ENCODE measurements at regions not wholly inside any gene's neighbourhood (a gene's known extent, or its start where the extent isn't known, plus 50 kb on each side); places are given as distances from the start of the nearest gene placed in this dataset.

- H3K9ac ChIP-seq (ENCODE audit: low read length in 3 of 3): no peak overlapping the region
- H3K36me3 ChIP-seq (ENCODE audit: control insufficient read depth in 2 of 3, insufficient read depth in 3 of 3, low read length in 3 of 3): no peaks in the 10 kb centered on the region
- peaks cover 0 to 3% (median 0%) of the 10 kb centered on the region in 3 donors for H3K9me3 ChIP-seq (ENCODE audit: control insufficient read depth in 2 of 3, insufficient read depth in 1 of 3, low read length in 3 of 3)
- H3K27ac ChIP-seq (ENCODE audit: low read depth in 2 of 2, low read length in 2 of 2): no peak overlapping the region
- intact Hi-C loops (cut with DNase I): no loop called here
- DNase-seq: no peak
- no peak for FAIRE-seq
- no peak for TF ChIP-seq CTCF (IDR thresholded peaks at IDR 0.05; ENCODE audit: borderline replicate concordance, extremely low read depth, insufficient read depth)
- no peaks in the 10 kb centered on the region for H3K4me1 ChIP-seq (ENCODE audit: control insufficient read depth in 2 of 3, insufficient read depth in 2 of 3, low read depth in 1 of 3, low read length in 3 of 3)
- H3K4me3 ChIP-seq (ENCODE audit: low read length in 3 of 3): no peak overlapping the region
- no peaks in the 10 kb centered on the region for H3K27me3 ChIP-seq (ENCODE audit: control insufficient read depth, insufficient read depth, low read length)
Observed at GRCh38 chr1:102562380-102562779, 545.9 kb downstream of the COL11A1 start.

- Histone ChIP-seq H3K27me3 (ENCODE audit: control insufficient read depth, insufficient read depth, low read length) (no peaks in the 10 kb centered on the region), H3K36me3 (ENCODE audit: control insufficient read depth in 2 of 3, insufficient read depth in 3 of 3, low read length in 3 of 3) (no peaks in the 10 kb centered on the region), H3K9me3 (ENCODE audit: control insufficient read depth in 2 of 3, insufficient read depth in 1 of 3, low read length in 3 of 3) (peaks cover 0 to 3% (median 0%) of the 10 kb centered on the region in 3 donors), H3K27ac (ENCODE audit: low read depth in 2 of 2, low read length in 2 of 2) (no peak overlapping the region), H3K4me3 (ENCODE audit: low read length in 3 of 3) (no peak overlapping the region), H3K9ac (ENCODE audit: low read length in 3 of 3) (no peak overlapping the region), H3K4me1 (ENCODE audit: control insufficient read depth in 2 of 3, insufficient read depth in 2 of 3, low read depth in 1 of 3, low read length in 3 of 3) (no peaks in the 10 kb centered on the region)
- no peak for TF ChIP-seq CTCF (IDR thresholded peaks at IDR 0.05; ENCODE audit: borderline replicate concordance, extremely low read depth, insufficient read depth)
- peak in 2 of 5 donors; percentile 1 to 10 for DNase-seq
- FAIRE-seq: no peak
- intact Hi-C loops (cut with DNase I): no loop called here
Observed at GRCh38 chr1:102550729-102551384, 554.1 kb upstream of the OLFM3 start.

GRCh38 chr1:102546251-102546650 lies 549.5 kb upstream of the OLFM3 start:
- intact Hi-C loops (cut with DNase I): no loop called here

More at GRCh38 chr1:102546251-102546650, 549.5 kb upstream of the OLFM3 start:
- no peak overlapping the region for H3K27ac ChIP-seq (ENCODE audit: low read depth in 2 of 2, low read length in 2 of 2)
- no peaks in the 10 kb centered on the region for H3K9me3 ChIP-seq (ENCODE audit: control insufficient read depth in 2 of 3, insufficient read depth in 1 of 3, low read length in 3 of 3)
- H3K4me3 ChIP-seq (ENCODE audit: low read length in 3 of 3): no peak overlapping the region
- H3K27me3 ChIP-seq (ENCODE audit: control insufficient read depth, insufficient read depth, low read length): no peaks in the 10 kb centered on the region
- no peak for FAIRE-seq
- no peak for TF ChIP-seq CTCF (IDR thresholded peaks at IDR 0.05; ENCODE audit: borderline replicate concordance, extremely low read depth, insufficient read depth)
- no peaks in the 10 kb centered on the region for H3K4me1 ChIP-seq (ENCODE audit: control insufficient read depth in 2 of 3, insufficient read depth in 2 of 3, low read depth in 1 of 3, low read length in 3 of 3)
- H3K36me3 ChIP-seq (ENCODE audit: control insufficient read depth in 2 of 3, insufficient read depth in 3 of 3, low read length in 3 of 3): no peaks in the 10 kb centered on the region
- no peak overlapping the region for H3K9ac ChIP-seq (ENCODE audit: low read length in 3 of 3)
- no peak for DNase-seq
